Neuron (in vitro differentiated cells): ENCODE measurements at regions not wholly inside any gene's neighbourhood (a gene's known extent, or its start where the extent isn't known, plus 50 kb on each side); places are given as distances from the start of the nearest gene placed in this dataset.
"Not testable (repeated sequence)": the region's sequence is repeated elsewhere in the genome, so short reads cannot be mapped to it uniquely, and the experiment has no call there.

Source experiments
- H2AFZ ChIP-seq: one replicate; pipeline ENCODE4 v1.6.1; 2013; ENCODE audit warnings: low read depth, mild to moderate bottlenecking, inconsistent platforms, low read length, moderate library complexity
- H3K27me3 ChIP-seq: one replicate; pipeline ENCODE4 v1.6.1; 2013; ENCODE audit warnings: low read length; ENCODE audit not compliant: insufficient read depth
- H3K36me3 ChIP-seq: one replicate; pipeline ENCODE4 v1.6.1; 2013; ENCODE audit warnings: low read length; ENCODE audit not compliant: insufficient read depth
- H3K4me1 ChIP-seq: one replicate; pipeline ENCODE4 v1.6.1; 2013; ENCODE audit warnings: low read length; ENCODE audit not compliant: insufficient read depth
- H3K4me3 ChIP-seq: 2 replicates; pipeline ENCODE4 v1.5.1; 2013; ENCODE audit warnings: mild to moderate bottlenecking, low read length, moderate library complexity
- H3K9me3 ChIP-seq: one replicate; pipeline ENCODE4 v1.6.1; 2013; ENCODE audit warnings: low read length

GRCh38 chr7:25742316-25742715, 409.7 kb upstream of the NFE2L3 start:
- Histone ChIP-seq H3K9me3 (no peaks in the 10 kb centered on the region), H3K4me3 (no peak overlapping the region), H2AFZ (no peak overlapping the region), H3K36me3 (no peaks in the 10 kb centered on the region), H3K4me1 (peaks cover 30% of the 10 kb centered on the region), H3K27me3 (no peaks in the 10 kb centered on the region)

GRCh38 chr7:25743670-25744451, 408.1 kb upstream of the NFE2L3 start:
- H2AFZ ChIP-seq, H3K27me3 ChIP-seq: not testable (repeated sequence)

GRCh38 chr7:25750744-25751508, 401.1 kb upstream of the NFE2L3 start:
- H3K4me3 ChIP-seq, result no peak overlapping the region
- no peaks in the 10 kb centered on the region for H3K27me3 ChIP-seq
- H3K36me3 ChIP-seq, result no peaks in the 10 kb centered on the region
- H2AFZ ChIP-seq, result no peak overlapping the region
- peaks cover 44% of the 10 kb centered on the region for H3K4me1 ChIP-seq
- H3K9me3 ChIP-seq, result no peaks in the 10 kb centered on the region

More at GRCh38 chr7:25743670-25744451, 408.1 kb upstream of the NFE2L3 start:
- not testable (repeated sequence) for H3K36me3 ChIP-seq, H3K4me3 ChIP-seq, H3K9me3 ChIP-seq
- peaks cover 19% of the 10 kb centered on the region for H3K4me1 ChIP-seq

- Histone ChIP-seq H3K27me3 (no peaks in the 10 kb centered on the region), H3K36me3 (no peaks in the 10 kb centered on the region), H2AFZ (peak overlapping the region; percentile 7), H3K4me1 (peaks cover 45% of the 10 kb centered on the region), H3K9me3 (no peaks in the 10 kb centered on the region), H3K4me3 (no peak overlapping the region)
Observed at GRCh38 chr7:25752154-25752553, 399.8 kb upstream of the NFE2L3 start.

GRCh38 chr7:25752967-25753791, 398.8 kb upstream of the NFE2L3 start:
- peaks cover 46% of the 10 kb centered on the region for H3K4me1 ChIP-seq
- H3K27me3 ChIP-seq, result no peaks in the 10 kb centered on the region
- H3K9me3 ChIP-seq, result no peaks in the 10 kb centered on the region
- no peaks in the 10 kb centered on the region for H3K36me3 ChIP-seq
- peak overlapping the region; percentile 7 for H2AFZ ChIP-seq
- H3K4me3 ChIP-seq, result peak overlapping the region; percentile 8

GRCh38 chr7:25753837-25754236, 398.2 kb upstream of the NFE2L3 start:
- no peaks in the 10 kb centered on the region for H3K27me3 ChIP-seq
- H2AFZ ChIP-seq, result peak overlapping the region; percentile 7
- H3K4me3 ChIP-seq, result peak overlapping the region; percentile 6
- H3K36me3 ChIP-seq, result no peaks in the 10 kb centered on the region
- no peaks in the 10 kb centered on the region for H3K9me3 ChIP-seq
- H3K4me1 ChIP-seq, result peaks cover 46% of the 10 kb centered on the region

GRCh38 chr7:25754333-25754732, 397.7 kb upstream of the NFE2L3 start:
- Histone ChIP-seq H3K4me1 (peaks cover 46% of the 10 kb centered on the region), H3K9me3 (no peaks in the 10 kb centered on the region), H3K4me3 (no peak overlapping the region), H3K27me3 (no peaks in the 10 kb centered on the region), H3K36me3 (no peaks in the 10 kb centered on the region), H2AFZ (no peak overlapping the region)

- Histone ChIP-seq H3K4me3 (no peak overlapping the region), H3K27me3 (no peaks in the 10 kb centered on the region), H3K36me3 (no peaks in the 10 kb centered on the region), H3K4me1 (peaks cover 46% of the 10 kb centered on the region), H3K9me3 (no peaks in the 10 kb centered on the region), H2AFZ (no peak overlapping the region)
Observed at GRCh38 chr7:25754751-25755150, 397.2 kb upstream of the NFE2L3 start.

GRCh38 chr7:25756601-25757000, 395.4 kb upstream of the NFE2L3 start:
- Histone ChIP-seq H3K4me3 (no peak overlapping the region), H2AFZ (no peak overlapping the region), H3K9me3 (no peaks in the 10 kb centered on the region), H3K27me3 (no peaks in the 10 kb centered on the region), H3K4me1 (peaks cover 35% of the 10 kb centered on the region), H3K36me3 (no peaks in the 10 kb centered on the region)

- no peaks in the 10 kb centered on the region for H3K36me3 ChIP-seq
- H3K9me3 ChIP-seq, result no peaks in the 10 kb centered on the region
- no peak overlapping the region for H3K4me3 ChIP-seq
- H2AFZ ChIP-seq, result no peak overlapping the region
- no peaks in the 10 kb centered on the region for H3K27me3 ChIP-seq
- H3K4me1 ChIP-seq, result peaks cover 19% of the 10 kb centered on the region
Observed at GRCh38 chr7:25758559-25758958, 393.4 kb upstream of the NFE2L3 start.

- no peak overlapping the region for H2AFZ ChIP-seq
- no peak overlapping the region for H3K4me3 ChIP-seq
- H3K36me3 ChIP-seq, result no peaks in the 10 kb centered on the region
- H3K27me3 ChIP-seq, result no peaks in the 10 kb centered on the region
- H3K4me1 ChIP-seq, result peaks cover 12% of the 10 kb centered on the region
- H3K9me3 ChIP-seq, result no peaks in the 10 kb centered on the region
Observed at GRCh38 chr7:25759286-25759685, 392.7 kb upstream of the NFE2L3 start.

- H3K4me1 ChIP-seq, result peaks cover 7% of the 10 kb centered on the region
- no peak overlapping the region for H2AFZ ChIP-seq
- H3K36me3 ChIP-seq, result no peaks in the 10 kb centered on the region
- no peaks in the 10 kb centered on the region for H3K27me3 ChIP-seq
- no peaks in the 10 kb centered on the region for H3K9me3 ChIP-seq
- no peak overlapping the region for H3K4me3 ChIP-seq
Observed at GRCh38 chr7:25759748-25760147, 392.2 kb upstream of the NFE2L3 start.
